HUDEP-2 (cell line): ENCODE measurements at regions not wholly inside any gene's neighbourhood (a gene's known extent, or its start where the extent isn't known, plus 50 kb on each side); places are given as distances from the start of the nearest gene placed in this dataset.

Experiments used
- DNase-seq, 76 experiments: peaks; one replicate each; lab custom pipeline; 2025; ENCODE audit not compliant: unreplicated experiment in 76 of 76; lab: John Stamatoyannopoulos, UW

DNA sequence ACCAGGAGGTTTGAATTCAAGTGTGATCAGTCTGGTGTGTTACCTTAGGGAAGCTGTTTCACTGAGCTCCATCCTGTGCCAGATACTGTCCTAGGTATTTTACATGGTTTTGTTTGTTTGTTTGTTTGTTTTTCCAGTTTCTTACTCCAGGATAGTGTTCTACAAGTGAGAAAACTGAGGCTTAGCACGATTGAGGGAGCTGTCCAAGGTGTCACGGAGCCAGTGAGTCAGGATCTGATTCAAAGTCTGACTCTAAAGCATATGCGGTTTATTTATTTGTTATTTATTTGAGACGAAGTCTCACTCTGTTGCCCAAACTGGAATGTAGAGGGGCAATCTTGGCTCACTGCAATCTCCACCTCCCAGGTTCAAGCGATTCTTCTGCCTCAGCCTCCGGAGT lies 79.7 kb upstream of the GNG2 start:
- no peak for DNase-seq

DNA sequence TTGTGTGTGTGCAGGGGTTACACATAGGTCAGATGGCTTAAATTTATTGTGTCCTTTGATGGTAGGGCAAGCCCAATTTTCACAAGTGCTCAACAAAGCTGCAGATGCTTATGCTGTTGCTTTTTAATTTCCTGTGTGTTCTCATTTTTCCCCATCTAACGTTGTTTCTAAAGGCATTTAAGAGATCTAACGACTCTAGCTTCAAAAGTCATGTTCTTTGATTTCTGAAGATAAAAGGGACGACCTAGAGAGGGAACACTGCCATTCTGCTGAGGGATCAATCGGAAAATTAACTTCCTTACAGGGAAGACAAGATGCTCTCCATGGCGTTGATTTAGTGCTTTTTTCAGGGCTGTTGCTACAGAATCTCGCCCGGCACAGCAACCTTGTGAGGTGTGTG lies 79.0 kb upstream of the GNG2 start:
- DNase-seq = no peak

DNA sequence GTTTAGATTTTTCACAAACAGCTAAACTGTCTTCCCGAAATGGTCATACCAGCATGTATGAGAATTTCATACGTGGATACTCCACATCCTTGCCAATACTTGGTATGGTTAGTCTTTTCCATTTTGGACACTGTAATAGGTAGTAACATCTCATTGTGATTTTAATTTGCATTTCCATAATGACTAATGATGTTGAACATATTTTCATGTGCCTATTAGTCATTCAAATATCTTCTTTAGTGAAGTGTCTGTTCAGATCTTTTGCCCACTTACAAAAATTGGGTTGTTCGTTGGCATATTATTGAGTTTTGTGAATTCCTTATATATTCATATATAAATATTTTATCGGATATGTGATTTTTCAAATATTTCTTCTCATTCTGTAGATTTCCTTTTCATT lies 78.0 kb upstream of the GNG2 start:
- no peak for DNase-seq

DNA sequence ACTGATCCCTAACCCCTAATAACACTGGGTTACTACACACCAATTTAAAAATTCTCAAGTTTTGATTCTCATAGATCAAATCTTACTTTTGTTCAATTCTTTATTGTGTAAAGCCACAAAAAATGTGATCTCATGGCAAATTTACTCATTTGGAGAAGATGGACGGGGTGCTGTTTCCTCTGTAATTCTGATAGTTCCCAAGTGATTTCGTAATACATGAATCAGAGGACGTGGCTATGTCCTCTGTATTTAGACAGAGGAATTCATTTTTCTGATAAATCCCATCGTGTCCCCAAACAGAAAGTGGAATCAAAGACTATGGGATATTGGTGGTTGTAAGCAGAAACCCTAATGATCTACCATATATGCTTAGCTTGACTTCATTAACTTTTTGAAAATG lies 76.6 kb upstream of the GNG2 start:
- DNase-seq = no peak

DNA sequence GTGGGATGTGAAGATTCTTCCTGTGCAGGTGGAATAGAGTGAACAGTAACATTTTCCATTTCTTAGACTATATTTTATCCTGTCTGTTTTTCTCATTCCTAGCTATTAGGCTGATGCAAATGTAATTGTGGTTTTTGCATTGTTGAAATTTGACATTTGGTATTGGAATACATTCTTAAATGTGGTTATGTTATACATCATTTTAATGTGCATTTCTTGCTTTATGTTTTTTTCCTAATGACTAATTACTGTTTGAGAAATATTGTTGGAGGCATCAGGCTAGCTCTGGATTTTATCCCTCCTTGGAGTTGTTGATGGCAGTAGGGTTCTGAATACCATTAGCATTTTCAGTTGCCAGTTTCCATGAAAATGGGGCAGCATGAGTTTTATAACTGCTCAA lies 75.9 kb upstream of the GNG2 start:
- no peak for DNase-seq

DNA sequence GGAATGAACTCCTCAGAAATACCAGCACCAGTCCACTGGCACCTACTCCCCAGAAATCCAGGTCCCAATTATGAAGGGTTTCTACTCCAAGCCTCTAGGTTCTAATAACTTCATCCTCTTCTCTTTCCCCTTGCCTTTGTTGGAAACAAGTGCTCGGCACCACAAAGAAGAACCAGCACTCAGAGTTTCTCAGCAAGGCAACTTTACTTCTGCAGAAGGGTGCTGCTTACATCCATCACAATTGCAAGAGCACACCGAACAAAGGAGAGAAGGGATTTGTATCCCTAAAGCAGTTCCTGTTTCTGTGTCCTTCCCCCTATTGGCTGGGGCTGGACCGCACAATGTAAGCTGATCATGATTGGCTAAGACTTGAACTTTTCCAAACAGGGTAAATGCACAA lies 74.2 kb upstream of the GNG2 start:
- DNase-seq = no peak

DNA sequence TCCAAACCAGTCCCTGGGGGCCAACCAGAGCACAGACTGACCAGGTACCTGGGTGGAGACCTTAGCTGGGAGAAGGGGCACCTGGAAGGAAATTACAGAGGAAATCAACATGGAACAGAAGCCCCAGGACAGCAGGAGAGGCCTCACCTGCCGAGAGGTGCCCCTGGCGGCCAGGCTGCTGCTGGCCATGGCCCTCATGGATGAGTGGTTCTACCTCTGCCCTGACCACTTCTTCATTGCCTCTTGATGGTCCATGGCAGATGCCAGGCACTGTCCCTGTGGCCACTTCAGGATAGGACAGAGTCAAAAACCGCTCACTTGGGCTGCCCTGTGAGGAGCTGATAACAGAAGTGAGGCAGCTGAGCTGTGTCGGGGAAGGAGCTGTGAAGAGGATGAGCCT lies 73.1 kb upstream of the GNG2 start:
- DNase-seq = peak in 2 of 76 experiments; percentile 1 to 7

DNA sequence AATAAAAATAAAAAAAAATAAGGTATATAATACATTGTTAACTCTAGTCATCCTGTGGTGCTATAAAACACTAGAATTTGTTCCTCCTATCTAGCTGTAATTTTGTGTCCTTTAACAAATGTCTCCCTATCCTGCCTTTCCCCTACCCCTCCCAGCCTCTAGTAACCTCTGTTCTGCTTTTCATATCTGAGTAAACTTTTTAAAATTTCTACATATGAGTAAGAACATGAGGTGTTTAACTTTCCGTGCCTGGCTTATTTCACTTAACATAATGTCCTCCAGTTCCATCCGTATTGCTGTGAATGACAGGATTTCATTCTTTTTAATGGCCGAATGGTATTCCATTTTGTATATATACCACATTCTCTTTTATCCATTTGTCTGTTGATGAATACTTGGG lies 71.3 kb upstream of the GNG2 start:
- no peak for DNase-seq

DNA sequence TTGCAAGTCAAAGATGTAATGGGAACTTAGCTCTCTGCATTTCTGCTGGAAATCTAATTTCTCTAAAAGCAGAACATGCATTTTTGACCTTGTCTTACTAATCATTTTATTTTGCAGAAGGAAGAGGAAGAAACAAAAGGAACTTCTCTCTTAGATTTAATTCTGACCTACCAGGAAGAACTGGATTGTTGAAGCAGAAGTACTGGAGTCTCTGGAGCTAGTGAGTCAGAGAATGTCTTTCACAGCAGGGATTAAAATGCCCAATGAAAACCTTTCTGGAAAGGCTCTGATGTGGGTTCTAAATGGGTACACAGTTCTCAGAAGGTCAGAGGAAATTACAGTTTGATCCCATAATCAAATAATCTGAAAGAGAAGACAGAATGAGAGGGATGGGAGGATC lies 70.8 kb upstream of the GNG2 start:
- no peak for DNase-seq

DNA sequence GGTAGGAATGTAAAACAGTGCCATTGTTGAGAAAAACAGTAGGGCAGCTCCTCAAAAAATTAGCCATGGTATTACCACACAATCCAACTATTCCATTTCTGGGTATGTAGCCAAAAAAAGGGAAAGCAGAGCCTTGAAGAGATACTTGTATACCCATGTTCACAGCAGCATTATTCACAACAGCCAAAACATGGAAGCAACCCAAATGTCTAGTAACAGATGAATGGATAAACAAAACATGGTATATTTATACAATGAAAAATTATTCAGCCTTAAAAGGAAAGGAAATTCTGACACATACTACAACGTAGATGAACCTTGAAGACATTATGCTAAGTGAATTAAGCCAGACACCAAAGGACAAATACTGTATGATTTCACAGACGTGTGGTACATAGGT lies 67.6 kb upstream of the GNG2 start:
- DNase-seq = no peak

DNA sequence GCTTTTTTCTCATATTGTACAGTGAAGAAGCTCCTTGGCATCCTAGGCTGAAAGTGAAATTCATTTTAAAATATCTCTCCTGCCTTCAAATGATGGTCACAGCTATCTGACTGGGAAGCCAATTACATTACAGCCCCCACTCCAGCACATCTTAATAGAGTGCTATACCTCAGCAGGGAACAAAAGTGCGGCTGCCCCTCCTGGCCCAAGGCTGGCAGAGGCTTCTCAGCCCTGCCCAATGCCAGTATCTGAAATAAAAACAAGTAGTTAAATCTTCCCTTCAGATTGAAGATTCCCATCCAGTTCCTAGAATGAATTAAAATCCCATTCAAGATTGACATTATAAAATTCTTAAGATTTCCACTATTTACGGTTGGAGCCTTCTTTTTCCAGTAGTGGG lies 54.9 kb upstream of the GNG2 start:
- no peak for DNase-seq

DNA sequence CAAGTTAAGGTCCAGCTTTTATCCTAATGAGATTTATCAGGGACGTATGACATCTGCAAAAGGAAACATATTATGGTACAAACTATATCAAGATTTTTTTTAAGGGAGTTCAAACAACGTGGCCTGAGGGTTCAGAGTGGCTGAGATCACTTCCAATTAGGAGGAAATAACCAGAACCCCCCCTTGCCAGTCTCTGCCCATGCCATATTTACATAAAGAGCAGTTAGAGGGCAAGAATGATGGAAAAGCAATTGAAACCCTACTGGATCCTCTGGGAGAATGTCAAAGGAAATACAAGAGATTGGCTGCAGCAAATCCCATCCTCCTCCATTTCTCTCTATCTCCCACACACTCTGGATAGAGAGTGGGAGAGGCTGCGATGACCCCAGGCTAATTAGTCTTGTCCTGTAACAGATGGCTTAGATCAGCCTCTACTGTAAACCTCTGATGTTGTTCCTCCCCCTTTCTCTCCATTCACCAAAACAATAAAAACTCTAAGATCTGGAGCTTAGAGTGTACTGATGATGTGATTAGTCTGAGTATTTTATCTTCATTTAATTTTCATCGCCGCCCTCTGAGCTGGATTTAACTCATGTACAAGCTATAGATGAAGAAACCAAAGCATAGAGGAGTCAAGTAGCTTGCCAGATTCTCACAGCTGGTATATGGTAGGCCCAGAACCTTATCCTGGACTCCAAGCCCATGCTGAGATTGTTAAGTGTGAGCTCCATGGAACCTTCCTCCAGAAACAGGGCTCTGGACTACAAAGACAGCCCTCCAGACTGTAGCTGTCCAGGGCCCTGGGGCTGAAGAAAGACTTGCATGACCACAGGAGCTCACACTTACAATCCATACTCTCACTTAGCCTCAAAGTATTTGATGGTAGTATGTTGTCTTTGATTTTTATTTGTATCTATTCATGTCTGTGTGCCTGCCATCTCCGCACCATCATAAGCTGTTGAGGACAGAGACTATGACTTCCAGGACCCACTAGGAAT lies 54.1 kb upstream of the GNG2 start:
- no peak for DNase-seq

DNA sequence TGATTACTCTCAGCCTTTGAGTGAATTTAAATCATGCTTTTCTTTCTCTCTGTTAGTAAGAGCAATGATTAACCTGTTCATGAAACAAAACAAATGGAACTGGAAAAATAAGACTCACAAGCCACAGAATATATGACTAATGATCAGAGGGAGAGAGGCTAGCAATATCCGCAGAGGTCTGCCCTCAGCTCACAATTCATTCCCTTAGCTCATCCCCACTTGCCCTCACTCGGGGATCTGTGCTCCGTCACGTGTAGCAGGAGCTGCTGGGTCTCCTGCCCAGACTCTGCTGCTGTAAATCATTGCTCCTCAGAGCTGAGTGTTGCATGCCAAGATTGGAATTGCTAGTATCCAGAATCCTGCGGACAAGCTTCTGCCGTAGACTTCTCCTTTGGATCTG lies 53.1 kb upstream of the GNG2 start:
- DNase-seq = no peak
